NB4 (cell line): ENCODE measurements at regions not wholly inside any gene's neighbourhood (a gene's known extent, or its start where the extent isn't known, plus 50 kb on each side); places are given as distances from the start of the nearest gene placed in this dataset.
"Not testable (repeated sequence)": the region's sequence is repeated elsewhere in the genome, so short reads cannot be mapped to it uniquely, and the experiment has no call there.

Source experiments
- DNase-seq: peaks from one replicate; pipeline ENCODE4 v3.0.0; 2010; ENCODE audit warnings: low read depth
- H3K4me3 ChIP-seq: one replicate; pipeline ENCODE4 v1.5.1; 2011; ENCODE audit warnings: mild to moderate bottlenecking, low read depth, low read length, moderate library complexity
- MYC ChIP-seq: IDR thresholded peaks from 2 replicates; pipeline ENCODE4 v1.6.1; 2011; ENCODE audit warnings: low read depth, low read length
- POLR2A ChIP-seq: IDR thresholded peaks from 2 replicates; pipeline ENCODE4 v1.6.1; 2011; ENCODE audit warnings: mild to moderate bottlenecking; ENCODE audit not compliant: insufficient read length; ENCODE audit errors: extremely low read depth
- TF ChIP-seq, protein P1 (sequence below): IDR thresholded peaks from 2 replicates; pipeline ENCODE4 v1.6.1; 2011; ENCODE audit warnings: low read depth, low read length
- TF ChIP-seq, protein P2 (sequence below): IDR thresholded peaks from one replicate; pipeline ENCODE4 v1.5.1; 2012; ENCODE audit warnings: low read depth, low read length

DNA sequence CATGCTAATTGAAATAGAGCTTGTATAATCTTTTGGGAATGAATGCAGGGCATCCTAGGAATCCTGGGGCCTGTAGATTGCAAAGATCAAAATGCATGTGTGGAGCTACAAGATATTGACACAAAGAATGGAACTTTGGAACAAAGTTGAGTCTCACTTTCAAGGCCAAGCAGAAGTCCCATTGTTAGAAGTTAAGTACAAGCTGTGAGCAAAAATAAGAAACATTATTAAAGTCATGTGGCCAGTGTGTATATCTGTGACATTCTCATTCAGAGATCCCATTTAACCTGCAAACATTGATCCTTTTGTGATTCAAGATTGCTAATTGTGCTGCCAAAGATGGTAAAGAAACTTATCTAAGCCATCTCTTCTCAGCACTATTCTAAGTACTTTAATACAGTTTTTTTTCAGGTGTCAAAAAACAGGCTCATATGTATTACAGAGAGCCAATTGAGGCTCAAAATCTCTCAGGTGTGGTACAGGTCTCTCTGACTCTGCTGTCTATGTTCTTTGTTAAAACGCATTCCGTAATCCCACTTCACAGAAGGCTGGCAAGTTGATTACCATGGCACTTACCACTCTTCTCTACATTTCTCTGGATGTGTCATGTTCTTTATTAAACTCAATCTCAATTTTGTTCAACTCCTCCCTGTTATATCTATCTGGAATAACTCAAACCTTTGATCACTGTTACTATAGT, 704.4 kb upstream of the NEGR1 start:
- DNase-seq, result no peak
- TF ChIP-seq MYC (no peak), POLR2A (no peak)
- TF ChIP-seq, protein P1, sequence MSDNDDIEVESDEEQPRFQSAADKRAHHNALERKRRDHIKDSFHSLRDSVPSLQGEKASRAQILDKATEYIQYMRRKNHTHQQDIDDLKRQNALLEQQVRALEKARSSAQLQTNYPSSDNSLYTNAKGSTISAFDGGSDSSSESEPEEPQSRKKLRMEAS, result no peak
- TF ChIP-seq, protein P2, sequence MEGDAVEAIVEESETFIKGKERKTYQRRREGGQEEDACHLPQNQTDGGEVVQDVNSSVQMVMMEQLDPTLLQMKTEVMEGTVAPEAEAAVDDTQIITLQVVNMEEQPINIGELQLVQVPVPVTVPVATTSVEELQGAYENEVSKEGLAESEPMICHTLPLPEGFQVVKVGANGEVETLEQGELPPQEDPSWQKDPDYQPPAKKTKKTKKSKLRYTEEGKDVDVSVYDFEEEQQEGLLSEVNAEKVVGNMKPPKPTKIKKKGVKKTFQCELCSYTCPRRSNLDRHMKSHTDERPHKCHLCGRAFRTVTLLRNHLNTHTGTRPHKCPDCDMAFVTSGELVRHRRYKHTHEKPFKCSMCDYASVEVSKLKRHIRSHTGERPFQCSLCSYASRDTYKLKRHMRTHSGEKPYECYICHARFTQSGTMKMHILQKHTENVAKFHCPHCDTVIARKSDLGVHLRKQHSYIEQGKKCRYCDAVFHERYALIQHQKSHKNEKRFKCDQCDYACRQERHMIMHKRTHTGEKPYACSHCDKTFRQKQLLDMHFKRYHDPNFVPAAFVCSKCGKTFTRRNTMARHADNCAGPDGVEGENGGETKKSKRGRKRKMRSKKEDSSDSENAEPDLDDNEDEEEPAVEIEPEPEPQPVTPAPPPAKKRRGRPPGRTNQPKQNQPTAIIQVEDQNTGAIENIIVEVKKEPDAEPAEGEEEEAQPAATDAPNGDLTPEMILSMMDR, result no peak
- no peak overlapping the region for H3K4me3 ChIP-seq

DNA sequence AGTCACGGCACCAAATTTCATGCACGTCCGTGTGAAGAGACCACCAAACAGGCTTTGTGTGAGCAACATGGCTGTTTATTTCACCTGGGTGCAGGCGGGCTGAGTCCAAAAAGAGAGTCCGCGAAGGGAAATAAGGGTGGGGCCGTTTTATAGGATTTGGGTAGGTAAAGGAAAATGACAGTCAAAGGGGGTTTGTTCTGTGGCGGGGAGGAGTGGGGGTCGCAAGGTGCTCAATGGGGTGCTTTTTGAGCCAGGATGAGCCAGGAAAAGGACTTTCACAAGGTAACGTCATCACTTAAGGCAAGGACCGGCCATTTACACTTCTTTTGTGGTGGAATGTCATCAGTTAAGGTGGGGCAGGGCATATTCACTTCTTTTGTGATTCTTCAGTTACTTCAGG, 702.7 kb upstream of the NEGR1 start:
- H3K4me3 ChIP-seq, result not testable (repeated sequence)

DNA sequence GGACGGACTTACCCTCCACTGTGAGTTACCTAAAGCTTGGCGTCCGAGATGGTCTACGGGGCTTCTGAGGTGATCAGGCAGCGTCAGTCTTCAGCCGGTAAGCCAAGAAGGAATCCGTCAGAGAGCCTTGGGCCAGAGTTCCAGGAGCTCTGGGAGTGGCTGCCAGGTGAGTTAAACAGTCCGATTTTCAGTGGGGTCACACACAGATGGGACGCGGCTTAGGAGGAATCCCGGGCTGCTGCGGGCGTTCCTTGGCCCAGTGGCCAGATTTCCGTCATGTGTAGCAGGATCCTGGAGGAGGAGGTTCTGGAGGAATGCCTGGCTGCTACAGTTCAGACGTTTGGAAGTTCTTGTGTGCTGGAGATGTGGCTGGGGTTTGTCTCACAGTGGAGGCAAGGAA, 700.7 kb upstream of the NEGR1 start:
- not testable (repeated sequence) for H3K4me3 ChIP-seq, DNase-seq

More for the DNA sequence above, 702.7 kb upstream of the NEGR1 start:
- not testable (repeated sequence) for DNase-seq

DNA sequence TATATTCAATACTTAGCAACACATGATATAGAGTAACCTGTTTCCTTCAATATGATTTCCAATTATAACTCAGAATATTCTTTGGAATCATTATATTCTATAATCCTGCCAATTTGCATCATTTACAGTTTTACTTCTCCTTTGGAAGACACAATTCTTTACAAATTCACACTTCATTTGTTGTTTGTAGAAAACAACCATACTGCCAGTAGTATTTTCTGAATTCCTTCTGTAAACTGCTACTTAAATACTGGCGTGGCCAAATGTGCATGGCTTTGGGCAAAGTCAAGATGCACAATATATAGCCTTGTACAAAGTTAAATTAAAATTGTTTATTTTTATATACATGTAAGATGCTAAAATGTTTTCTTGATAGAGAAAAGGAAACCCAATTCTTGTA, 687.1 kb upstream of the NEGR1 start:
- TF ChIP-seq POLR2A, result no peak
- TF ChIP-seq, protein P2, result no peak
- TF ChIP-seq, protein P1, result no peak
- TF ChIP-seq MYC, result no peak
- H3K4me3 ChIP-seq, result no peak overlapping the region
- no peak for DNase-seq

DNA sequence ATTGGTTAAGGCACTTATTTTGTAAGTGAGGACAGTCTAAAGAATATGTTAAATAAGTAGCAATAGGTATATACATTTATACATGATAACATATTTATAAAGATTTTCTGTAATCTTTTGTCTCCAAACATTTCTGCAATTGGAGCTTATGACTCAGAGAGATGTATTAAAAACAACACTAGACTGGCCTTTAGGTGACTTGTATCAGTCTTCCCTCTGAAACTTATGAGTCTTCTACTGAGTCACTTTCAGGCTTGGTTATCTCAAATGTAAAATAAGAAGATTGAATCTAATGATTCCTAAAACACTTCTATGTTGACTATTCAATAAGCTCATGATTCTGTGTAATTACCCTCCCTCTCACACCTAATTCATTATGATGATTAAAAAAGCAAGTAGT, 672.6 kb upstream of the NEGR1 start:
- TF ChIP-seq, protein P1, result no peak
- TF ChIP-seq, protein P2, result no peak
- TF ChIP-seq MYC (no peak), POLR2A (no peak)
- DNase-seq, result no peak
- no peak overlapping the region for H3K4me3 ChIP-seq

DNA sequence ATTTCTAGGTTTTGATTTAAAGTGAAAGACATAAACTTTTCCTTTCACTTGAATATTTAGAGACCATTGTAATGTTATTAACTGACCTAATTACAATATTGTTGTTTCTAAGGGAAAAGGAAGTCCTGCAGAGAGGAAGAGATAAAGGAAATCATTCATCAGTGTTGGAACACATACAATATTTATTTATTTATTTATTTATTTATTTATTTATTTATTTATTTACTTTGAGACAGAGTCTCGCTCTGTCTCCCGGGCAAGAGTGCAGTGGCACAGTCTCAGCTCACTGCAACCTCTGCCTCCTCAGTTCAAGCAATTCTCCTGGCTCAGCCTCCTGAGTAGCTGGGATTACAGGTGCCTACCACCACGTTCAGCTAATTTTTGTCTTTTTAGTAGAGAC, 668.6 kb upstream of the NEGR1 start:
- DNase-seq, H3K4me3 ChIP-seq: not testable (repeated sequence)

DNA sequence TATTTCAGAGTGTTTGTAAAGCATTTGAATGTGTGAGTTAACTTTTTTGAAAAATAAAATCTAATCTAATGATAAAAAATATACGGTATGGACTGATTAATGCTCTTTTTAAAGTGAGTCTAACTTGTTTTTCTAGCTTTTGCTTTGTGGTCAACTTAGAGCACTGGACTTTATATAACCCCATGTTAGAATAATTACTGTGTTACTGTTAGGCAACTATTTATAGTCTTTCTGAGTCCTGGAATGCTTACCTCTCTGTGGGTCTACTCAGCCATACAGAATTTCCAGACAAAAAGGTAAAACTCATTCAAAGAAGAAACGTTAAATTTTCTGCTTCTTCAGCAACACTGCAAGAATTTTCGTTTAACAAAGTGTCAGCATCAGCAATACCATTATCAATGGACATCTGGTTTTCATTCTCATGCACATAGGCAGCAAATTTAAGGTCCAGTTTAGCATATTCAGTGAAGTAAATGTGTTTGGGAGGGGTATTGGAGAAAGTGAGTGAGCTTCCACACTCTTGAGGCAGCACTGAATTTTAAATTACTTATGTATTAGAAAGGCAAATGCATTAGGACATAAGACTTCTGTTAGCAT, 664.7 kb upstream of the NEGR1 start:
- no peak overlapping the region for H3K4me3 ChIP-seq
- no peak for DNase-seq
- TF ChIP-seq, protein P1, result no peak

DNA sequence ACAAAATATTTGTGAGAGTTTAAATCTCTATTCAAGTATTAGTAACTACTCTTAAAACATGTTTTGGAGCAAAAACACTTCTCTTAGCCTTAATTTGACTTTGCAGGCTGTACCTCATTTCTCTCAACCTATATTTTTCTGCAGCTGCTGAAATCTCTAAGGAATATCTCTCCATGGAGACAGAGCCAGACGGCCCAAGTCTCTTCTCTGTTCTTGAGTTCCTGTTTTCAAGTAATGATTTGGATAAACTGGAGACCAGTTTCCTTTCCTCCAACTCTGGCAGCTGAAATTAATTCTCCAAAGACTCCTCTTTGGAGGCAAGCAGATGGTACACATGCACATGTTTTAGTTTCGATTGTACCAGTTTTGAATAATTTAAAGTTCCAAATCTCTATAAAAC, 659.7 kb upstream of the NEGR1 start:
- H3K4me3 ChIP-seq, result no peak overlapping the region
- TF ChIP-seq POLR2A, result no peak
- TF ChIP-seq, protein P2, result no peak
- TF ChIP-seq MYC, result no peak
- TF ChIP-seq, protein P1, result no peak

More for the DNA sequence above, 659.7 kb upstream of the NEGR1 start:
- DNase-seq, result no peak
